Parathyroid adenoma (tissue), 2 donors: ENCODE measurements at regions not wholly inside any gene's neighbourhood (a gene's known extent, or its start where the extent isn't known, plus 50 kb on each side); places are given as distances from the start of the nearest gene placed in this dataset.

Experiments used
- H2AFZ ChIP-seq: fragments of 300-600 bp; sonication (generic); one replicate; pipeline ENCODE4 v1.7.0; 2017; ENCODE audit warnings: antibody characterized with exemption, mild to moderate bottlenecking
- H3K27ac ChIP-seq: fragments of 300-600 bp; sonication (generic); one replicate; pipeline ENCODE4 v1.7.0; 2017
- H3K27me3 ChIP-seq: fragments of 300-600 bp; sonication (generic); one replicate; pipeline ENCODE4 v1.7.0; 2017; ENCODE audit warnings: low read length; ENCODE audit not compliant: control insufficient read depth, insufficient read depth
- H3K36me3 ChIP-seq: fragments of 300-600 bp; sonication (generic); one replicate; pipeline ENCODE4 v1.7.0; 2017; ENCODE audit warnings: low read length; ENCODE audit not compliant: control insufficient read depth, insufficient read depth
- H3K4me1 ChIP-seq: fragments of 300-600 bp; sonication (generic); one replicate; pipeline ENCODE4 v1.7.0; 2017; ENCODE audit warnings: control low read depth
- H3K4me2 ChIP-seq: fragments of 300-600 bp; sonication (generic); one replicate; pipeline ENCODE4 v1.7.0; 2017; ENCODE audit warnings: low read length
- H3K4me3 ChIP-seq: fragments of 300-600 bp; sonication (generic); one replicate; pipeline ENCODE4 v1.7.0; 2017; ENCODE audit warnings: low read depth, low read length
- H3K79me2 ChIP-seq: fragments of 300-600 bp; sonication (generic); one replicate; pipeline ENCODE4 v1.7.0; 2017; ENCODE audit warnings: control low read depth
- H3K9ac ChIP-seq: fragments of 300-600 bp; sonication (generic); one replicate; pipeline ENCODE4 v1.7.0; 2017; ENCODE audit warnings: mild to moderate bottlenecking
- H3K9me3 ChIP-seq: fragments of 300-600 bp; sonication (generic); one replicate; pipeline ENCODE4 v1.7.0; 2017; ENCODE audit warnings: low read length; ENCODE audit not compliant: control insufficient read depth
- TF ChIP-seq, protein P1 (sequence below): fragments of 300-600 bp; sonication (generic); IDR thresholded peaks from one replicate; pipeline ENCODE4 v1.7.0; 2017; ENCODE audit warnings: antibody characterized with exemption, mild to moderate bottlenecking
- donor health status: primary hyperparathyroidism.

DNA sequence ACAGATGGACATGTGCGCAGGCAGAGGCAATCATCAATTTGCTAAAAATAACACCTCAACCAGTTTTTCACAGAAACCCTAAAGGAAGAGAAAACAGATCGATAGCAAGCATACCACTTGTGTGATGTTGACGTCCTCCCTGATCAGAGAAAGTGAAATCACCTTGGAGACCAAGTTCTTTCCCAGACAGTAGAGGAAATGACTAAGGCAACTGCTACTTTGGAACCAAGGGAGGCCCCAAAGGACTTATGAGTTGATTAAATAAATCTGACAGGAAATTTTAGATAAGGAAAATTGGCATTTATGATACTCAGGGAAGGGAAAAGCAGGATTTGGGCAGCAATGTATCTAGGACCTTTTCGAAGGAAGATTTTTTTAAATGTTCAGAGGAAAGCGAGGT is 267.1 kb upstream of the ASIC2 start:
- Histone ChIP-seq H3K36me3 (no peaks in the 10 kb centered on the region), H3K4me2 (no peak overlapping the region), H3K4me1 (peaks cover 3% of the 10 kb centered on the region), H3K9ac (no peak overlapping the region), H3K27ac (no peak overlapping the region), H3K9me3 (no peaks in the 10 kb centered on the region), H3K4me3 (no peak overlapping the region), H2AFZ (no peak overlapping the region), H3K79me2 (no peaks in the 10 kb centered on the region), H3K27me3 (no peaks in the 10 kb centered on the region)
- TF ChIP-seq, protein P1, sequence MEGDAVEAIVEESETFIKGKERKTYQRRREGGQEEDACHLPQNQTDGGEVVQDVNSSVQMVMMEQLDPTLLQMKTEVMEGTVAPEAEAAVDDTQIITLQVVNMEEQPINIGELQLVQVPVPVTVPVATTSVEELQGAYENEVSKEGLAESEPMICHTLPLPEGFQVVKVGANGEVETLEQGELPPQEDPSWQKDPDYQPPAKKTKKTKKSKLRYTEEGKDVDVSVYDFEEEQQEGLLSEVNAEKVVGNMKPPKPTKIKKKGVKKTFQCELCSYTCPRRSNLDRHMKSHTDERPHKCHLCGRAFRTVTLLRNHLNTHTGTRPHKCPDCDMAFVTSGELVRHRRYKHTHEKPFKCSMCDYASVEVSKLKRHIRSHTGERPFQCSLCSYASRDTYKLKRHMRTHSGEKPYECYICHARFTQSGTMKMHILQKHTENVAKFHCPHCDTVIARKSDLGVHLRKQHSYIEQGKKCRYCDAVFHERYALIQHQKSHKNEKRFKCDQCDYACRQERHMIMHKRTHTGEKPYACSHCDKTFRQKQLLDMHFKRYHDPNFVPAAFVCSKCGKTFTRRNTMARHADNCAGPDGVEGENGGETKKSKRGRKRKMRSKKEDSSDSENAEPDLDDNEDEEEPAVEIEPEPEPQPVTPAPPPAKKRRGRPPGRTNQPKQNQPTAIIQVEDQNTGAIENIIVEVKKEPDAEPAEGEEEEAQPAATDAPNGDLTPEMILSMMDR, result no peak

DNA sequence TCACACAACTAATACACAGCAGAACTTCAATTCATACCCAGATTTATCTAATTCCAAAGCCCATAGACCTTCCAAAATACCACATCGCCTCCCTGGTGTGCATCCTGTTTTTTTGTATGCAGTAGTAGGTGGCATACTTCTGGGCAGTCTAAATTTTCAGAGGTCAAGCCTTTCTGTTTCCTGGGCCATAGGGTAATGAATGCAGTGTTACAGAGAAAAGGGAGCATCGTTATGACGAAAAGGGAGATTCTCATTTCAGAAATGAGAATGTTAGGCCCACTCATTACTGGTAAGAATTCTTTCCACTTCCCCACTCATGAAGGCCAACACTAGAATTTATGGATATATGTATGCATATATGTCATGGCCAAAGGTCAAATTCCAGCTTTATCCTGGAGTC is 267.8 kb upstream of the ASIC2 start:
- no peak overlapping the region for H3K4me3 ChIP-seq
- H2AFZ ChIP-seq, result no peak overlapping the region
- TF ChIP-seq, protein P1, result no peak
- H3K4me1 ChIP-seq, result peaks cover 1% of the 10 kb centered on the region
- H3K4me2 ChIP-seq, result no peak overlapping the region
- H3K27me3 ChIP-seq, result no peaks in the 10 kb centered on the region
- no peaks in the 10 kb centered on the region for H3K79me2 ChIP-seq
- no peak overlapping the region for H3K27ac ChIP-seq
- H3K9me3 ChIP-seq, result no peaks in the 10 kb centered on the region
- H3K9ac ChIP-seq, result no peak overlapping the region
- H3K36me3 ChIP-seq, result no peaks in the 10 kb centered on the region

DNA sequence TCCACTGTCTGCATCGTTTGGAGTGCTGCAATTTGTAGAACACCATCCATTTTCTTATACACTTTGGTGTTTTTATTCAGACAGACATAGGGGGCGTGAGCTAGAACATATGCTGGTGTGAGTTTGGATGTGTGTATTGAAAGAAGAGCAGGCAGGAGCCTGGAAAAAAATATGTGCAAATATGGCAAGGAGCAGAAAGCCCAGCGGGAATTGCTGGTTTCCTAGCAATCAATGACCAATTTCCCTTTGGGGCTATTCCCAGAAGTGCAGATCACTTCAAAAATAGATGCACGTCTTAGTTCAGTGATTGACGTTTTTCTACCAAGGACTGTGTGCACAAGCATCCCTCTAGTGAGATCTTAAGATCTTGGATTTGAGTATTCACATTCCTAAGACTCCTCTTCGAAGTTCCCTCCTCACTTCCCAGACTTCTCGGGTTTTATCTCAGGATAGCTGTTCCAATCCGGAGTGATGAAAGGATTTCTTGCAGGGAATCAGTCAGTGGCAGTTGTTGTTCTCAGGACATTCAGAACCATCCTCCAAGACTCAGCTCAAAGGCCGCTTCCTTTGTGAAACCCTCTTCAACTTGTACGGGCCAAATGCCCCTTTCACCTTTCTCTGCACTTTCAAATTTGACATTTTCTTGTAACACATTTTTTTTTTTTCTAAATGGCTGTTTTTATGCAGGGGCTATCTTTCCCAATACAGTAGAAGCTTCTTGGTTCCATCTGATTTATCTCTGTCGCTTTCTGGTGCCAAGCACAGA is 268.7 kb upstream of the ASIC2 start:
- TF ChIP-seq, protein P1, result no peak
- H3K9me3 ChIP-seq, result no peaks in the 10 kb centered on the region
- H3K27ac ChIP-seq, result no peak overlapping the region

DNA sequence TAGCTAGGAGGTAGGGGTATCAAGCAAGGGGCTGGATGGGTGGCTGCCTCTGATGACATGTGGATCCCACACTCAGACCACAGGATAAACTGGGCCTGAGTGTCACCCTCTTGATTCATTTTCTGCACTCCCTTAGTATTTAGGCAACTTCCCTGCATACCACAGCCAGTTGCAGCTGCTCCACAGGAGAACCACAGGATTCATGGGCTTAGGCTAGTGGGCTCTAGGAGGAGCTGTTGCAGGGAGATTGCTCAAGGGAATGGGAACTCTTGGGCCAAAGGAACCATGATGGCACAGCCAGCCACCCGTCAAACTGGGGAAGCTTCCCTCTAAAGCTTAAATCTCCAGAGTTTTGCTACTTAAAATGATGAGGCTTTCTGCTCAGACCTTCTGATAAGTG is 269.7 kb upstream of the ASIC2 start:
- H3K27ac ChIP-seq, result no peak overlapping the region
- no peak overlapping the region for H3K9ac ChIP-seq
- no peak overlapping the region for H3K4me2 ChIP-seq
- no peak overlapping the region for H3K4me3 ChIP-seq
- H2AFZ ChIP-seq, result no peak overlapping the region
- no peaks in the 10 kb centered on the region for H3K79me2 ChIP-seq
- TF ChIP-seq, protein P1, result no peak
- no peaks in the 10 kb centered on the region for H3K27me3 ChIP-seq
- no peaks in the 10 kb centered on the region for H3K9me3 ChIP-seq
- no peaks in the 10 kb centered on the region for H3K36me3 ChIP-seq
- no peaks in the 10 kb centered on the region for H3K4me1 ChIP-seq

More for the DNA sequence above, 268.7 kb upstream of the ASIC2 start:
- H3K4me2 ChIP-seq, result no peak overlapping the region
- H3K36me3 ChIP-seq, result no peaks in the 10 kb centered on the region
- no peaks in the 10 kb centered on the region for H3K4me1 ChIP-seq
- no peaks in the 10 kb centered on the region for H3K27me3 ChIP-seq
- no peaks in the 10 kb centered on the region for H3K79me2 ChIP-seq
- H3K4me3 ChIP-seq, result no peak overlapping the region
- H2AFZ ChIP-seq, result no peak overlapping the region
- H3K9ac ChIP-seq, result no peak overlapping the region

DNA sequence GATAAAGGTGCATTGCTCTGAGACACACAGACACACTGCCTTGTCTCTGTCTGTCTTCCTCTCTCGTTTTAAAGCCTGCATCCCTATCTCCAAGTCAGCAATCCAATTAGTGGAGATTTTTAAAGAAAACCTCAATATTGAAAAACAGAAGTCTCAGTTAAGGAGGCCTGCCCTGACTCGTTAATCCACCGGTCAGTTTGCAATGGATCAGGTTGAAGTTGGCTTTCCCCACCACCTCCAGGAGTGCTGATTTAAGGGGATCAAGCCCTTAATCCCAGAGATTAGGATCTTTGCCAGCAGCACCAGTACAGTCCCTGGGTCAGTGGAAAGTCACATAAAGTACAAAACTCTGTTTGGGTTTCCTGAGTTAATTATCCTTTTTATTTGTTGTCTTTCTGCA is 271.1 kb upstream of the ASIC2 start:
- Histone ChIP-seq H3K4me1 (no peaks in the 10 kb centered on the region), H2AFZ (no peak overlapping the region), H3K9ac (no peak overlapping the region), H3K27me3 (no peaks in the 10 kb centered on the region), H3K4me3 (no peak overlapping the region), H3K36me3 (no peaks in the 10 kb centered on the region), H3K4me2 (no peak overlapping the region), H3K79me2 (no peaks in the 10 kb centered on the region), H3K27ac (no peak overlapping the region), H3K9me3 (no peaks in the 10 kb centered on the region)
- TF ChIP-seq, protein P1, result no peak
